ENCODE measurements at regions not wholly inside any gene's neighbourhood (a gene's known extent, or its start where the extent isn't known, plus 50 kb on each side); places are given as distances from the start of the nearest gene placed in this dataset.

- no peak overlapping the region for H3K4me3 ChIP-seq (ENCODE audit: insufficient read depth, low read length)
- no peak overlapping the region for H3K4me2 ChIP-seq (ENCODE audit: insufficient read depth, low read length)
- no peak overlapping the region for H2AFZ ChIP-seq (ENCODE audit: low read length)
- no peaks in the 10 kb centered on the region for H3K36me3 ChIP-seq (ENCODE audit: insufficient read depth, low read length)
- no peaks in the 10 kb centered on the region for H3K9me3 ChIP-seq (ENCODE audit: low read depth, low read length)
- no peak overlapping the region for H3K27ac ChIP-seq (ENCODE audit: low read depth, low read length)
- no peak for DNase-seq (ENCODE audit: insufficient read length, low spot score, missing footprints)
- TF ChIP-seq, protein P1, sequence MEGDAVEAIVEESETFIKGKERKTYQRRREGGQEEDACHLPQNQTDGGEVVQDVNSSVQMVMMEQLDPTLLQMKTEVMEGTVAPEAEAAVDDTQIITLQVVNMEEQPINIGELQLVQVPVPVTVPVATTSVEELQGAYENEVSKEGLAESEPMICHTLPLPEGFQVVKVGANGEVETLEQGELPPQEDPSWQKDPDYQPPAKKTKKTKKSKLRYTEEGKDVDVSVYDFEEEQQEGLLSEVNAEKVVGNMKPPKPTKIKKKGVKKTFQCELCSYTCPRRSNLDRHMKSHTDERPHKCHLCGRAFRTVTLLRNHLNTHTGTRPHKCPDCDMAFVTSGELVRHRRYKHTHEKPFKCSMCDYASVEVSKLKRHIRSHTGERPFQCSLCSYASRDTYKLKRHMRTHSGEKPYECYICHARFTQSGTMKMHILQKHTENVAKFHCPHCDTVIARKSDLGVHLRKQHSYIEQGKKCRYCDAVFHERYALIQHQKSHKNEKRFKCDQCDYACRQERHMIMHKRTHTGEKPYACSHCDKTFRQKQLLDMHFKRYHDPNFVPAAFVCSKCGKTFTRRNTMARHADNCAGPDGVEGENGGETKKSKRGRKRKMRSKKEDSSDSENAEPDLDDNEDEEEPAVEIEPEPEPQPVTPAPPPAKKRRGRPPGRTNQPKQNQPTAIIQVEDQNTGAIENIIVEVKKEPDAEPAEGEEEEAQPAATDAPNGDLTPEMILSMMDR (IDR thresholded peaks at IDR 0.05; ENCODE audit: extremely low read depth, low read depth, low read length): no peak
- no peaks in the 10 kb centered on the region for H4K20me1 ChIP-seq (ENCODE audit: insufficient read depth, low read length)
- no peaks in the 10 kb centered on the region for H3K27me3 ChIP-seq (ENCODE audit: insufficient read depth, low read length)
- H3K4me1 ChIP-seq (ENCODE audit: insufficient read depth, low read length): no peaks in the 10 kb centered on the region
- H3K79me2 ChIP-seq (ENCODE audit: insufficient read depth, low read length): no peaks in the 10 kb centered on the region
Observed at GRCh38 chr6:63098789-63099188, 112.5 kb upstream of the FKBP1C start.

- Histone ChIP-seq H3K4me1 (ENCODE audit: insufficient read depth, low read length) (no peaks in the 10 kb centered on the region), H3K79me2 (ENCODE audit: insufficient read depth, low read length) (no peaks in the 10 kb centered on the region), H3K9me3 (ENCODE audit: low read depth, low read length) (no peaks in the 10 kb centered on the region), H4K20me1 (ENCODE audit: insufficient read depth, low read length) (no peaks in the 10 kb centered on the region), H3K4me2 (ENCODE audit: insufficient read depth, low read length) (no peak overlapping the region), H3K27me3 (ENCODE audit: insufficient read depth, low read length) (no peaks in the 10 kb centered on the region), H3K36me3 (ENCODE audit: insufficient read depth, low read length) (no peaks in the 10 kb centered on the region), H3K4me3 (ENCODE audit: insufficient read depth, low read length) (no peak overlapping the region), H3K27ac (ENCODE audit: low read depth, low read length) (no peak overlapping the region), H2AFZ (ENCODE audit: low read length) (no peak overlapping the region)
- no peak for DNase-seq (ENCODE audit: insufficient read length, low spot score, missing footprints)
- TF ChIP-seq, protein P1 (IDR thresholded peaks at IDR 0.05; ENCODE audit: extremely low read depth, low read depth, low read length): no peak
Observed at GRCh38 chr6:63099772-63100459, 111.4 kb upstream of the FKBP1C start.

DNA sequence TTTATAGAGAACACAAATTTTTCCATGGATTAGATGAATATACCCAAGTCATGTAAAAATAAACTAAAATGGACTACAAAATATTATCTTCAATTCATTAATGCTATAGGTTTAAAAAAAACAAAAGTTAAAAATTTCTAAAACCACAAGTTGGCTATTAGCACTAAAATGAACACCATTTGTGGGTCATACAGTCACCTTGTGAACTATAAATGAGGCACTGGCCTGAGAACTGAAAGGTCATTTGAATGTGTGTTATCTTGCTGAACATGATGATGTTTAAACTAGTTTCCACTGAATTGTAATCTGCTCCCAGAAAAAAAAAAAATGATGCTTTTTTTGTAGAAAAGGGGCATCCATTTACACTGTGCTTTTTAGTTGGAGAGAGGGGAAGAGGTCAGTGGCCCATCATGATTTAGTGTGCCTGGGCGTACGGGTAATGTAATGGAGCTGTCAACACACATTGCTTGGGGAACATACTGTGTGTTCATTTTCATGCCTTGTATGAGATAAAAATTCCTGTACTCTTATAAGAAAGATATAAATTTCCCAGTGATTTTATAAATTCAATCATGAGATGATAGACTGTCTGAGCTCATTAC lies 96.6 kb upstream of the FKBP1C start:
- Histone ChIP-seq H3K9me3 (ENCODE audit: low read depth, low read length) (no peaks in the 10 kb centered on the region), H4K20me1 (ENCODE audit: insufficient read depth, low read length) (no peaks in the 10 kb centered on the region), H3K36me3 (ENCODE audit: insufficient read depth, low read length) (no peaks in the 10 kb centered on the region), H3K27me3 (ENCODE audit: insufficient read depth, low read length) (no peaks in the 10 kb centered on the region), H3K4me2 (ENCODE audit: insufficient read depth, low read length) (no peak overlapping the region), H2AFZ (ENCODE audit: low read length) (no peak overlapping the region), H3K4me3 (ENCODE audit: insufficient read depth, low read length) (no peak overlapping the region), H3K27ac (ENCODE audit: low read depth, low read length) (no peak overlapping the region), H3K79me2 (ENCODE audit: insufficient read depth, low read length) (no peaks in the 10 kb centered on the region), H3K4me1 (ENCODE audit: insufficient read depth, low read length) (no peaks in the 10 kb centered on the region)
- TF ChIP-seq, protein P1 (IDR thresholded peaks at IDR 0.05; ENCODE audit: extremely low read depth, low read depth, low read length): no peak
- DNase-seq (ENCODE audit: insufficient read length, low spot score, missing footprints): no peak

DNA sequence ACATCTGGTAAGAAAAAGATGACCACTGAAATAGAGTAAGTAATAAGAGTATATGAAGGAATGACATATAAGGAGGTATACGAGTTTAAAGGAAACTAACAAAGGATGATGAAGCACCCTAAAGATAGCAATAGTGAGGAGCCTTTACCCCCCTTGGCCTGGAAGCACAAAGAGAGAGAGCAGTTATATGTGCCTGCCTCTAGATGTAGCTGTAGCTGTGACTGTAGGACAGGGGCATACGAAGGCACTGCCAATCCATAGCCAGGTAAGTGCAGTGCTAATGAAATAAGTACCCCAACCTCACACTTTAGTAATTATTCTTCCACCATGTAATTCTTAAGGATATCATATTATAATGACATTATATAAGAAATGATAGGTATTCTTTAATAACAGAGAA lies 90.1 kb upstream of the FKBP1C start:
- Histone ChIP-seq H3K4me2 (ENCODE audit: insufficient read depth, low read length) (no peak overlapping the region), H3K9me3 (ENCODE audit: low read depth, low read length) (no peaks in the 10 kb centered on the region), H3K27me3 (ENCODE audit: insufficient read depth, low read length) (no peaks in the 10 kb centered on the region), H4K20me1 (ENCODE audit: insufficient read depth, low read length) (no peaks in the 10 kb centered on the region), H3K4me3 (ENCODE audit: insufficient read depth, low read length) (no peak overlapping the region), H3K27ac (ENCODE audit: low read depth, low read length) (no peak overlapping the region), H2AFZ (ENCODE audit: low read length) (no peak overlapping the region), H3K4me1 (ENCODE audit: insufficient read depth, low read length) (no peaks in the 10 kb centered on the region), H3K36me3 (ENCODE audit: insufficient read depth, low read length) (no peaks in the 10 kb centered on the region), H3K79me2 (ENCODE audit: insufficient read depth, low read length) (no peaks in the 10 kb centered on the region)
- TF ChIP-seq, protein P1 (IDR thresholded peaks at IDR 0.05; ENCODE audit: extremely low read depth, low read depth, low read length): no peak
- DNase-seq (ENCODE audit: insufficient read length, low spot score, missing footprints): no peak

All from osteoblast (primary cell).